Stimulated activated CD4-positive, alpha-beta T cell treated with anti-CD3 and anti-CD28 coated beads, Interleukin-2, amount 100 ng/mL, for 24 hours (primary cell): ENCODE measurements at regions not wholly inside any gene's neighbourhood (a gene's known extent, or its start where the extent isn't known, plus 50 kb on each side); places are given as distances from the start of the nearest gene placed in this dataset.
"Not testable (repeated sequence)": the region's sequence is repeated elsewhere in the genome, so short reads cannot be mapped to it uniquely, and the experiment has no call there.

Experiments
- DNase-seq, 2 donors: peaks; one replicate each; pipeline ENCODE4 v3.0.0-alpha.2; 2020

- DNase-seq = not testable (repeated sequence)
These were observed 81.5 kb downstream of the TRIM69 start for GRCh38 chr15:44817797-44818196.

- DNase-seq = not testable (repeated sequence)
These were observed 83.1 kb downstream of the TRIM69 start for GRCh38 chr15:44819331-44819987.

DNA sequence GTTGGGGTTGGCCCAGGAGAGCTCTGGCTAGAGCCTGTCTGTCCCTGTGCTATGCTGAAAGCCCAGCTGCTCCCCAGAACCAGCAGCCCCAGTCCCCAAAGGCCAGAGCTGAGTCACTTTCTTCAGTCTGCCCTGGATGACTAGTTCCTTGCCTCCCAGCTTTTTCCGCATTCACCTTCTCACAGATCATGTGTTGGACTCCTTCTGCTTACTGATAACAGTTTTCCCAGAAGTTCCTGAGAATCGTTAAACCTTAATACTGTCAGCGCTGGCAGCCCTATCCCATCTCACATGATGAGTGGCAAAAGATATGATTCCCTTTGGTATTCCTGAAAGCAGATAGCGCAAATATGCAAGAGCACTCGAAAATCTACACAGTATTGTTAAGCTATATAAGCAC lies 84.2 kb downstream of the TRIM69 start:
- not testable (repeated sequence) for DNase-seq

DNA sequence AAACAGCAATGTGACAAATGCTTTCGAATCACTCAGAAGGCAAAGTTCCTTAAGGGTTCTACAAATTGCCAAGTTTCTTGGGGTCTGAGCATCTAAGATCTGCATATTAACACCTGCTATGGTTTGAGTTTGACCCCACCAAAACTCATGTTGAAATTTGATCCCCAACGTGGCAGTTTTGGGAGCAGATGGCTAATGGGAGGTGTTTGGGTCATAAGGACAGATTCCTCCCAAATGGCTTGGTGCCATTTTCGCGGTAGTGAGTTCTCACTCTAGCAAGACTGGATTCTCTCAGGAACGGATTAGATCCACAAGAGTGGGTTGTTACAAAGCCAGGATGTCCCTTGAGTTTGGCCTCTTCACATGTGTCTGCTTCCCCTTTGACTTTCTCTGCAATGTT lies 84.6 kb downstream of the TRIM69 start:
- DNase-seq = not testable (repeated sequence)

DNA sequence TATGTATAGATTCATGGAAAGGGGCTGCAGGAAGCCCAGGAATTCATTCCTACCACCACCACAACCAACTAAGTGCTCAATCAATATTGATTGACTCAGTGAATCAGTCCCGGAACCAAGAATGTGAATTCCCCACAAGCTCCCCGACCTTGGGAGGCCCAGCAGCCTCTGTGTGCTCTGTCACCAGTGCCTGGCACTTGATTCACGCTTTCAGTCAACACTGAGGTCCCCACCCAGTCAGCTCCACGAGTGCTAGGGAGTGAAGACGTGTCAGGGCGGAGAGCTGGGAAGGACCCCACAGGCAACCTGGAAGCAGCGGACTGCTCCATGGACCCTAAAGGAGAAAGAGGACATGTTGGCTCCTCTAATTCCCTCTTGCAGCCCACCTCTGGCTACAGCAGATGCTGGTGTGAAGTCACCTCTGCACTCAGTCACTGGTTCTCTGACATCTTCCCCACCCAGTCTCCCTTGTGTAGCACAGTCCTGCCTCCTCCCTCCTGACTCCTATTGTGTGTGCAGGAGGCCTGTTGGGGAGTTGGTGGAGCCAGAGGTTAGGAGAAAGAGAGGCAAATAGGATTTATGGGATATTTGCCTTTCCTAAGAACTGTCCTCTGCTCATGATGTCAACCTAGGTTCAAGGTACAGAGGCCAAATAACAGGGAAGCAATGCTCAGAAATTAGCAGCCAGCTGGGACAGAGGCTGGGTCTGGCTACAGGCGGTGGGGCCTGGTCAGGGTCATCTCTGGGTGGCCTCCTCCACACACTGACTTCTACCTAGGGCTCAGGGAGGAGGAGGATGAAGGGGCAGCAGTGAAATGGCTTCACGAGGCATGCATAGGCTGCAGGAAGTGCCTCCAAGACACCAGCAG lies 88.2 kb downstream of the TRIM69 start:
- not testable (repeated sequence) for DNase-seq

DNA sequence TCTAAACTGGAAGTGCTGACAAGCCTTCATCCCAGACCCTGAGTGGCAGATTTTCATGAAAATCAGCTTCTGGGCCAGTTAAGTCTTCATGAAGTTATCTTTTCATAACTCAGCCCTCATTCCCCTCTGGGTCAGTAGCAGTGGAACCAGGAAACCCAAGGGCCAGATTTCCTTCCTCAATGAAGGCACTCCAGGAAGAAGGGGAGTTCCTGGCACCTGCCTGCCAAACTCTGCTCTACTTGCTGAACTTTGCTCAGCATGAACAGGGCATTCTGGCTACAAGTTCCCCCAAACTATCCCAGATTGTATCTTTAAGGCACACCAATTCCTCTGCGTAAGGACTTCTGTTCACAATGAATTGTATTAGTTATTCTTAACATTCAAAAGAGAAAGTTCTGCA lies 90.3 kb downstream of the TRIM69 start:
- not testable (repeated sequence) for DNase-seq

- not testable (repeated sequence) for DNase-seq
These were observed 92.0 kb downstream of the TRIM69 start for GRCh38 chr15:44828229-44828914.

GRCh38 chr15:44829150-44829549 lies 92.8 kb downstream of the TRIM69 start:
- not testable (repeated sequence) for DNase-seq

GRCh38 chr15:44830692-44831408 lies 94.5 kb downstream of the TRIM69 start:
- not testable (repeated sequence) for DNase-seq

- DNase-seq = not testable (repeated sequence)
These were observed 95.0 kb downstream of the TRIM69 start for GRCh38 chr15:44831409-44831741.

GRCh38 chr15:44832133-44832532 lies 95.8 kb downstream of the TRIM69 start:
- not testable (repeated sequence) for DNase-seq

- not testable (repeated sequence) for DNase-seq
These were observed 96.8 kb downstream of the TRIM69 start for GRCh38 chr15:44833081-44833480.

- DNase-seq = not testable (repeated sequence)
These were observed 97.4 kb downstream of the TRIM69 start for GRCh38 chr15:44833761-44834160.

GRCh38 chr15:44835082-44835481 lies 98.8 kb downstream of the TRIM69 start:
- not testable (repeated sequence) for DNase-seq

GRCh38 chr15:44836094-44836493 lies 99.8 kb downstream of the TRIM69 start:
- DNase-seq = no peak

DNA sequence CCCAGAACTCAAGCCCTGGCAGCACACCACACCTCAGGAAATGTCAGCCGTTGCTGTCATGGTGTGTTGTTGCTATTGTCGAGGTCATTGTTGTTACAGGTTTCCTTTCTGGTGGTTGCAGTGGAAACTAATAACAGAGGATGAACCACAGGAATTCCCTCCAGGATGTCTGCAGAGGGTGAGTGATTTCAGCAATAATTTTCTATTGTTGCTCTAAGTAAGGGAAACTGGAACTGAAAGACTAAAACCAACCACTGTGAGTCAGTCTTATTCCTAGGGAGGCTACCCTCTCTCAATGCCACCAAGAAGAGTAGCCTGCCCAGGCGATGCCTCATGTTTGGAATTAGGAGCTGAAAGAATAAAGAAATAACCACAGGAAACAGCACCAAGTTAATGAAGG lies 102.6 kb downstream of the TRIM69 start:
- not testable (repeated sequence) for DNase-seq

- not testable (repeated sequence) for DNase-seq
These were observed 105.4 kb downstream of the TRIM69 start for GRCh38 chr15:44841762-44842161.

GRCh38 chr15:44842883-44843282 lies 106.6 kb downstream of the TRIM69 start:
- not testable (repeated sequence) for DNase-seq

DNA sequence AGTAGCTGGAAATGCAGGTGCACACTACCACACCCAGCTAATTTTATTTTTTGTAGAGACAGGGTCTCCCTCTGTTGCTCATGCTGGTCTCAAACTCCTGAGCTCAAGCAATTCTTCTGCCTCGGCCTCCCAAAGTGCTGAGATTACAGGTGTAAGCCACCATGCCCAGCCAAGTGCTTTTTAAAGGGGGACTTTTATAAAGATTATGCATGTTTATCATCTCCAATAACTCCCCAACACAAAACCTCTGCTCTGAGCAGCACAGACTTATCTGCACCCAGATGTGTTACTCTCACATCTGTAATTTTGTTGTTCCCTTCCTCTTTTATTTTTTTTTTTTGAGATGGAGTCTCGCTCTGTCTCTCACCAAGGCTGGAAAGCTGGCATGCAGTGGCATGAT lies 108.6 kb downstream of the TRIM69 start:
- not testable (repeated sequence) for DNase-seq

GRCh38 chr15:44846156-44846555 lies 109.8 kb downstream of the TRIM69 start:
- not testable (repeated sequence) for DNase-seq

GRCh38 chr15:44847555-44847954 lies 108.9 kb upstream of the TERB2 start:
- DNase-seq = not testable (repeated sequence)

GRCh38 chr15:44848859-44849258 lies 107.6 kb upstream of the TERB2 start:
- not testable (repeated sequence) for DNase-seq
